H4 (cell line): ENCODE measurements at regions not wholly inside any gene's neighbourhood (a gene's known extent, or its start where the extent isn't known, plus 50 kb on each side); places are given as distances from the start of the nearest gene placed in this dataset.
"Not testable (repeated sequence)": the region's sequence is repeated elsewhere in the genome, so short reads cannot be mapped to it uniquely, and the experiment has no call there.

Experiments used
- DNase-seq: peaks from one replicate; pipeline ENCODE4 v3.0.0-alpha.2; 2015; ENCODE audit warnings: low spot score

GRCh38 chr17:20941872-20942271 is 100.9 kb downstream of the USP22 start:
- DNase-seq: no peak

- peak; percentile 48 for DNase-seq
Observed at GRCh38 chr17:20944014-20944865, 98.6 kb downstream of the USP22 start.

- DNase-seq: not testable (repeated sequence)
Observed at GRCh38 chr17:20947708-20948107, 95.1 kb downstream of the USP22 start.

GRCh38 chr17:20948984-20949777 is 93.6 kb downstream of the USP22 start:
- no peak for DNase-seq
